GM23248 (cell line): ENCODE measurements at regions not wholly inside any gene's neighbourhood (a gene's known extent, or its start where the extent isn't known, plus 50 kb on each side); places are given as distances from the start of the nearest gene placed in this dataset.

Experiments
- EZH2 ChIP-seq: fragments of 200-600 bp; sonication (generic); IDR thresholded peaks from 2 replicates; pipeline ENCODE4 v1.6.1; 2018; ENCODE audit warnings: antibody characterized with exemption, mild to moderate bottlenecking; ENCODE audit not compliant: insufficient read depth, poor library complexity, severe bottlenecking
- EZH2phosphoT487 ChIP-seq: fragments of 200-600 bp; sonication (generic); IDR thresholded peaks from 2 replicates; pipeline ENCODE4 v1.6.1; 2018; ENCODE audit warnings: antibody characterized with exemption, moderate library complexity, mild to moderate bottlenecking, low read depth; ENCODE audit not compliant: insufficient read depth

- TF ChIP-seq EZH2 (no peak), EZH2phosphoT487 (no peak)
These were observed 287.0 kb downstream of the GAS1 start for GRCh38 chr9:86660146-86660943.
